ENCODE measurements at regions not wholly inside any gene's neighbourhood (a gene's known extent, or its start where the extent isn't known, plus 50 kb on each side); places are given as distances from the start of the nearest gene placed in this dataset.
A peak's percentile ranks its signal among the peaks of the same experiment; 100 is the strongest.

DNA sequence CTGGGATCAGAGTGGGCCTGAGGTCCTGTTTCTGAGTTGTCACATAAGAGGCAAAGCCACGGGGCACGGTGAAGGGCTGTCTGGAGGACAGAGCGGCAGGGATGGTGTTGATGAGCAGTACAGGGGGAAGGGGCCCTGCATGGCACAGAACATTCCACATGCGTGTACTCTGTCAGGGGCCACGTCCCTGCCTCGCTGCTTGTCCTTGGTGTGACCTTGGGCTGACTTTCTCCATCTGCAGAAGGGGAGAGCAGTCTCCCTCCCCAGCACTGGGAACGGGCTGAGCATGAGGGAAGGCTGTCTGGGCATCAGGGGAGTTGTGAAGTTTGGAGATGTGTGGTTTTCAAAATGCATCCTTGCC is 71.5 kb upstream of the GSE1 start:
- no peak for DNase-seq
- H3K27me3 ChIP-seq (ENCODE audit: control insufficient read depth, insufficient read depth, low read length, poor library complexity, severe bottlenecking), result no peaks in the 10 kb centered on the region
- peak overlapping the region; percentile 86 for H3K27ac ChIP-seq (ENCODE audit: low read depth, low read length)
- H3K9me3 ChIP-seq (ENCODE audit: control insufficient read depth, low read length), result peaks cover 13% of the 10 kb centered on the region
- TF ChIP-seq CTCF (conservative IDR thresholded peaks at IDR 0.05), result no peak
- H3K9ac ChIP-seq (ENCODE audit: extremely low read depth, low read length, poor library complexity, severe bottlenecking), result no peak overlapping the region
- peaks cover 6% of the 10 kb centered on the region for H3K36me3 Mint-ChIP-seq (ENCODE audit: low read depth)
- WGBS, 2 experiments (ENCODE audit: insufficient coverage in 1 of 2, insufficient read length in 1 of 2), result 92 to 93% methylated on average over 3 to 7 of the region's 7 CpGs
- peaks cover 13% of the 10 kb centered on the region for H3K9me3 Mint-ChIP-seq
- H3K4me1 Mint-ChIP-seq, result peaks cover 25% of the 10 kb centered on the region
- no peak overlapping the region for H3K4me3 ChIP-seq (ENCODE audit: low read length)
- no peak overlapping the region for H3K4me3 Mint-ChIP-seq
- H3K27ac Mint-ChIP-seq, result no peak overlapping the region
- no peaks in the 10 kb centered on the region for H3K36me3 ChIP-seq (ENCODE audit: control insufficient read depth, insufficient read depth, low read length)
- H3K4me1 ChIP-seq (ENCODE audit: control insufficient read depth, insufficient read depth, low read length), result no peaks in the 10 kb centered on the region
- H3K27me3 Mint-ChIP-seq (ENCODE audit: insufficient read depth), result no peaks in the 10 kb centered on the region

DNA sequence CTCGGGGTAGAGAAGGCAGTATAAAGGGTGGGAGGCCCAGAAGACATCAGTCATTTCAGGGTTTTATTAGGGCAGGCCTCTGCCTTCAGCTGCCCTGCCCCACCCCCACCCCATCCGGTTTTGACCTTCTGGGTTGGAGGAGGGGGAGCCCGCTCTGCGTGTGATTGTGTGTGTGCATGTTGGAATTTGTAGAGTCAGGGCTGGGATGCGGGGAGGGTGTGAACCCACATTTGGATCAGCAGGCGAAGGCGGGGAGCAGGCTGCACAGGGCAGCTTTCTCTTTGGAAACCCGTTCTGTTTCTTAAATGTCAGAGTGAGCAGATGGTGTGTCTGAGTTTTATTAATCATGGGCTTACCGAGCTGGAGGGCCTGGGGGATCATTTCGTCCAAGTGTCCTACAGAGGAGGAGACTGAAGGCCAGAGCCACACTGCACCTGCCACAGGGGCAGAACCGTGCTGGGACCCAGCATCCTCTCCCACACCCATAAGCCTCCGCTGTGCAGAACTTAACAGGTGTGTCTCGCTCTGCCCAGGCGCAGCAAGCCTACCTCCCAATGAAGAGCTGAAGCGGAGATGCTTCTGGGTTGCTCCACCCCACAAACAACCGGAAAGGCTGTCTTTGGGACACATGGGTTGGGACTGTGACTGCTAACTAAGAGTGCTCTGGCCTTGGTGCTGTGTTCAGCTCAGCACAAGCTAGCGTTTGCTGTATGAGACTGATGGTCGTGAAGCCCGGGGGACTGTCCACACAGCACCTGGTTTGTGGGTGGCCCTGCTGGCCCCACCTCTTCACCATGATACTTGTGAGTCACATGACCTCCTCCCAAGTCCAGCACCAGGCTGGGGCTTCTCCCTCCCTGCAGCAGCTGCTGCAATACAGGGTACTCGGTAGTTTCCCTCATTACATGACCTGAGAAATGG is 70.9 kb upstream of the GSE1 start:
- no peak for TF ChIP-seq CTCF (conservative IDR thresholded peaks at IDR 0.05)
- H3K4me1 ChIP-seq (ENCODE audit: control insufficient read depth, insufficient read depth, low read length), result no peaks in the 10 kb centered on the region
- H3K27ac ChIP-seq (ENCODE audit: low read depth, low read length), result peak overlapping the region; percentile 86

DNA sequence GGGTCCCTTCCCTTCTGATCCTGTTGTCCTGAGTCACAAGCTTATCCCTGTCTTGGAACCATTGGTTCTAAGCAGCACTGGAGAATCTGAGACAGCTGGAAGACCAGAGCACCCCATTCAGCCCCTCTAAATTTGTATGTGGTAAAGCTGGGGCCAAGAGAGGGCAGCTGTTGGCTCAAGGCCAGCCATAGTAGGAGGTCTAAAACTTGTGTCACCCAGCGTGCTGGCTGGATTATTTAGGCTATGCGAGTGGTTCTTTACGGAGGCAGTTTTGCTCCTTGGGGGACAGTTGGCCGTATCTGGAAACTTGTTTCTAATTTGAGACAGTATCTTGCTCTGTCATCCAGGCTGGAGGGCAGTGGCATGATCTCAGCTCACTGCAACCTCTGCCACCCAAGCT is 69.6 kb upstream of the GSE1 start:
- Mint-ChIP-seq H3K9me3 (peaks cover 13% of the 10 kb centered on the region), H3K27me3 (ENCODE audit: insufficient read depth) (no peaks in the 10 kb centered on the region), H3K36me3 (ENCODE audit: low read depth) (peaks cover 6% of the 10 kb centered on the region), H3K27ac (no peak overlapping the region), H3K4me3 (no peak overlapping the region), H3K4me1 (peaks cover 12% of the 10 kb centered on the region)
- TF ChIP-seq CTCF (conservative IDR thresholded peaks at IDR 0.05), result no peak
- Histone ChIP-seq H3K27me3 (ENCODE audit: control insufficient read depth, insufficient read depth, low read length, poor library complexity, severe bottlenecking) (no peaks in the 10 kb centered on the region), H3K9ac (ENCODE audit: extremely low read depth, low read length, poor library complexity, severe bottlenecking) (no peak overlapping the region), H3K4me1 (ENCODE audit: control insufficient read depth, insufficient read depth, low read length) (no peaks in the 10 kb centered on the region), H3K36me3 (ENCODE audit: control insufficient read depth, insufficient read depth, low read length) (no peaks in the 10 kb centered on the region), H3K27ac (ENCODE audit: low read depth, low read length) (no peak overlapping the region), H3K9me3 (ENCODE audit: control insufficient read depth, low read length) (peaks cover 13% of the 10 kb centered on the region), H3K4me3 (ENCODE audit: low read length) (no peak overlapping the region)
- no peak for DNase-seq
- WGBS, 2 experiments (ENCODE audit: insufficient coverage in 1 of 2, insufficient read length in 1 of 2), result 96 to 98% methylated on average over 4 of the region's 4 CpGs

More for the DNA sequence above, 70.9 kb upstream of the GSE1 start:
- H3K4me1 Mint-ChIP-seq, result peaks cover 19% of the 10 kb centered on the region
- no peaks in the 10 kb centered on the region for H3K27me3 Mint-ChIP-seq (ENCODE audit: insufficient read depth)
- no peaks in the 10 kb centered on the region for H3K36me3 ChIP-seq (ENCODE audit: control insufficient read depth, insufficient read depth, low read length)
- peaks cover 6% of the 10 kb centered on the region for H3K36me3 Mint-ChIP-seq (ENCODE audit: low read depth)
- no peak overlapping the region for H3K4me3 ChIP-seq (ENCODE audit: low read length)
- 84% methylated on average over 11 to 20 of the region's 20 CpGs for WGBS, 2 experiments (ENCODE audit: insufficient coverage in 1 of 2, insufficient read length in 1 of 2)
- peaks cover 13% of the 10 kb centered on the region for H3K9me3 ChIP-seq (ENCODE audit: control insufficient read depth, low read length)
- H3K9ac ChIP-seq (ENCODE audit: extremely low read depth, low read length, poor library complexity, severe bottlenecking), result no peak overlapping the region
- H3K27me3 ChIP-seq (ENCODE audit: control insufficient read depth, insufficient read depth, low read length, poor library complexity, severe bottlenecking), result no peaks in the 10 kb centered on the region
- H3K9me3 Mint-ChIP-seq, result peaks cover 13% of the 10 kb centered on the region
- peak; percentile 55 for DNase-seq
- H3K27ac Mint-ChIP-seq, result no peak overlapping the region
- no peak overlapping the region for H3K4me3 Mint-ChIP-seq

Measured in endodermal cell (in vitro differentiated cells).